Stimulated activated CD8-positive, alpha-beta memory T cell treated with anti-CD3 and anti-CD28 coated beads, Interleukin-4, amount 100 ng/mL, for 4 hours (primary cell): ENCODE measurements at regions not wholly inside any gene's neighbourhood (a gene's known extent, or its start where the extent isn't known, plus 50 kb on each side); places are given as distances from the start of the nearest gene placed in this dataset.

Experiments used
- DNase-seq, 2 donors: peaks; one replicate each; pipeline ENCODE4 v3.0.0-alpha.2; 2020; ENCODE audit warnings: low read depth in 2 of 2, low spot score in 1 of 2

- no peak for DNase-seq
These were observed 1031.6 kb downstream of the BCL11B start for GRCh38 chr14:98240376-98240775.

GRCh38 chr14:98242903-98243302 is 1029.1 kb downstream of the BCL11B start:
- no peak for DNase-seq

GRCh38 chr14:98243332-98243731 is 1028.7 kb downstream of the BCL11B start:
- DNase-seq, result no peak

- DNase-seq, result no peak
These were observed 1027.6 kb downstream of the BCL11B start for GRCh38 chr14:98244162-98244948.

- no peak for DNase-seq
These were observed 1026.9 kb downstream of the BCL11B start for GRCh38 chr14:98244966-98245569.

GRCh38 chr14:98249057-98249456 is 1022.9 kb downstream of the BCL11B start:
- no peak for DNase-seq

- no peak for DNase-seq
These were observed 1022.5 kb downstream of the BCL11B start for GRCh38 chr14:98249476-98249875.

- no peak for DNase-seq
These were observed 1019.2 kb downstream of the BCL11B start for GRCh38 chr14:98252820-98253219.

GRCh38 chr14:98259881-98260280 is 1012.1 kb downstream of the BCL11B start:
- no peak for DNase-seq

- DNase-seq, result no peak
These were observed 1009.4 kb downstream of the BCL11B start for GRCh38 chr14:98262566-98262965.

GRCh38 chr14:98269533-98269932 is 1002.5 kb downstream of the BCL11B start:
- no peak for DNase-seq

GRCh38 chr14:98270201-98270600 is 1001.8 kb downstream of the BCL11B start:
- DNase-seq, result no peak

GRCh38 chr14:98274596-98274995 is 997.4 kb downstream of the BCL11B start:
- DNase-seq, result no peak

GRCh38 chr14:98278800-98279199 is 993.2 kb downstream of the BCL11B start:
- DNase-seq, result no peak

GRCh38 chr14:98280436-98280835 is 991.6 kb downstream of the BCL11B start:
- no peak for DNase-seq

GRCh38 chr14:98288825-98289224 is 983.2 kb downstream of the BCL11B start:
- DNase-seq, result no peak

GRCh38 chr14:98290596-98290995 is 981.4 kb downstream of the BCL11B start:
- DNase-seq, result no peak

GRCh38 chr14:98292191-98292590 is 979.8 kb downstream of the BCL11B start:
- no peak for DNase-seq

- no peak for DNase-seq
These were observed 978.4 kb downstream of the BCL11B start for GRCh38 chr14:98293576-98293975.

- DNase-seq, result no peak
These were observed 975.1 kb downstream of the BCL11B start for GRCh38 chr14:98296895-98297294.

- no peak for DNase-seq
These were observed 974.4 kb downstream of the BCL11B start for GRCh38 chr14:98297567-98297966.

- no peak for DNase-seq
These were observed 973.3 kb downstream of the BCL11B start for GRCh38 chr14:98298481-98299244.
